CD4-positive, alpha-beta T cell treated with Interleukin-17A for 1 hour (primary cell): ENCODE measurements at regions not wholly inside any gene's neighbourhood (a gene's known extent, or its start where the extent isn't known, plus 50 kb on each side); places are given as distances from the start of the nearest gene placed in this dataset.
"Not testable (repeated sequence)": the region's sequence is repeated elsewhere in the genome, so short reads cannot be mapped to it uniquely, and the experiment has no call there.

ENCODE experiments used
- DNase-seq: peaks from one replicate; pipeline ENCODE4 v3.0.0-alpha.2; 2020

- no peak for DNase-seq
Measured at GRCh38 chr11:25159341-25159740, 662.5 kb downstream of the LUZP2 start.

DNA sequence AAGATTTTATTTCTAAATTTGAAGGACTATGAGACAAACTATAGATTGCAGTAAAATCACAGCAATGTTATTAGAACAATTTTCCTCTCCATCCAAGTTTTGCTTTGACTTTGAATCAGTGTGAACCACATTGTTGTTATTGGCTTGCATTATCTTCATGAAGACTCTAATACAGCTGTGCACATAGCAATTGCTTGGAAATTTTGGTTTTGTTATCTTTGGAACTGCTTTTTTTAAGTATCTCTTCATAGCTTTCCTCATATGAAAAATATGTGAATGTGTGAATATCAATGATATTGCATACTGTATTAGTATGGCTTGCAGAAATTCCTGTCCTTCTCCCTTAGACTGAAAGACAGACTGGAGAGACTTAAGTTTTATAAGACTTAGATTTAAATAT, 666.6 kb downstream of the LUZP2 start:
- no peak for DNase-seq

DNA sequence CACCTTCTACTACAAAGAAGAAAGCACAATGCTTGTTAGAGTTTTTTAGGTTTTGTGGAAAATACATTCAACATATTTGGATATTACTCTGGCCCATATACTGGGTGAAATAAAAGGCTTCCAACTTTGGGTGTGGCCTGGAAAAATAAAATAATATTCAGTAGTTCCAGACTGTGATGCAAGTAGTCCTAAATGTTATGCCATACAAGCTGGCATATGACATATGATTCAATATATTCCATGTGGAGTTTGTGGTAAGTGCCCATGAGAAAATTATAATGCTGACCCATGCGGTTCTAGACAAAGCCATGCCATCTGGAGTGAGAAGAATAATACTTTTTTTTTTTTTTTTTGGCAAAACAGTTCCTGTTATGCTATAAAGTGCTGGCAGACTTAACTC, 683.3 kb downstream of the LUZP2 start:
- DNase-seq = no peak

- no peak for DNase-seq
Measured at GRCh38 chr11:25183411-25183810, 686.6 kb downstream of the LUZP2 start.

DNA sequence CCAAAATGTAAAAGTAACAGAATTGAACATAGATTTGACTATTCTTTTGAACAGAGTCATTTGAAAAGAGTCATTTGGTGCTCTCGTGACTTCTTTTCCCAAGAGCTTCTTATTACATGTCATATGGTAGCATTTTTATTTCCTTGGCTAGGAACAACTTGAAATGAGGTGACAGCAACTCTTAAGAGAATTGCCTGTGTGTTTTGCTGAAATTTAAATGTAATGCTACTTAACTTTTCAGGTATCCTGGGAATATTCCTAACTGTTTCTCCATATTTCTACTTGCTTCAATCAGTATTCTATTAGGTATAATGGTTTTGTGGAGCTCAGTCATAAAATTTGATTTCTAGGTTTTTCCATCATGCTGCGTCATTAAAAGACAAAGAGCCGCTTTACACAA, 700.7 kb downstream of the LUZP2 start:
- no peak for DNase-seq

GRCh38 chr11:25198704-25199103, 701.9 kb downstream of the LUZP2 start:
- no peak for DNase-seq

DNA sequence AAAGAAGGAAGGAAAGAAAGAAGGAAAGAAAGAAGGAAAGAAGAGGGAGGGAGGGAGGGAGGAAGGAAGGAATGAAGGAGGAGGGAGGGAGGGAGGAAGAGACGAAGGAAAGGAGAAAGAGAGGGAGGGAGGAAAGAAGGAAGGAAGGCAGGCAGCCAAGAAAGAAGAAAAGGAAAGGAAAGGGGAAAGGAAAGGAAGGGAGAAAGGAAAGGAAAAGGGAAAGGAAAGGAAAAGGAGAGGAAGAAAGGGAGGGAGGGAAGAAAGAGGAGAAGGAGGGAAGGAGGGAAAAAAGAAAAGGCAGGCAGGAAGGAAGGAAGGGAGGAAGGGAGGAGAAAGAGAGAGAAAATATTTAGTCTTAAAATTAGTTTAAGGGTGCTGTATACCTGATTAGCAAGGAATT, 704.1 kb downstream of the LUZP2 start:
- no peak for DNase-seq

DNA sequence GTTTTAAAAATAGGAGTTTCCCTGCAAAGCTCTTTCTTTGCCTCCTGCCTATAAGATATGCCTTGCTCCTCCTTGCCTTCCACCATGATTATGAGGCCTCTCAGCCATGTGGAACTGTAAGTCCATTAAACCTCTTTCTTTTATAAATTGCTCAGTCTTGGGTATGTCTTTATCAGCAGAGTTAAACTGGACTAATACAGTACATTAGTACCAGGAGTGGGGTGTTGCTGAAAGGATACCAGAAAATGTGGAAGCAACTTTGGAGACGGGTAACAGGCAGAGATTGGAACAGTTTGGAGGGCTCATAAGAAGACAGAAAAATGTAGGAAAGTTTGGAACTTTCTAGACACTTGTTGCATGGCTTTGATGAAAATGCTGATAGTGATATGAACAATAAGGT, 709.9 kb downstream of the LUZP2 start:
- no peak for DNase-seq

- no peak for DNase-seq
Measured at GRCh38 chr11:25211635-25212254, 714.9 kb downstream of the LUZP2 start.

DNA sequence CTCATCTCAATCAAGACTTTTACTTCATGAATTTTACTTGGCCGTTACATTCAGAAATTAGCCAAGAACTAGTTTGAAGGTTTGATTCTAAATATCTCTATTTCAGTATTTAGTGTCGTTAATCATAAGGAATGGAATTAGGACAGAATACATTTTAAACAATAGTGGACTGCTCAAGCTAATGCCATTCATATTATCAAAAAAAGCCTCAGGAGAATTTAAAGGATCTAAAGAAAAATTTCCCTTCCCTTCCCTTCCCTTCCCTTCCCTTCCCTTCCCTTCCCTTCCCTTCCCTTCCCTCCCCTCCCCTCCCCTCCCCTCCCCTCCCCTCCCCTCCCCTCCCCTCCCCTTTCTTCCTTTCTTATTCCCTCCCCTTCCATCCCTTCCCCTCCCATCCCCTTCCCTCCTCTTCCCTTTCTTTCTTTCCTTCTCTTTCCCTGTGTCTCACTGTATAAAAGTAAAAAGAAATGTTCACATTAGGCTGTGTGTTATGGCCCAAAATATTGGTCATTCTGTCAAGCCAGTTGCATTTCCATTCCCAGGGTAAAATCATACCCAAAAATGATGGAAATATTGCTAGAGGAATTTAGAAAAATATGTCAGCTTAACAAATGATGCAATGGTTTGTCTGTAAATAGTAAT, 717.8 kb downstream of the LUZP2 start:
- DNase-seq = no peak

GRCh38 chr11:25218036-25218435, 721.2 kb downstream of the LUZP2 start:
- no peak for DNase-seq

- no peak for DNase-seq
Measured at GRCh38 chr11:25225078-25225477, 728.2 kb downstream of the LUZP2 start.

DNA sequence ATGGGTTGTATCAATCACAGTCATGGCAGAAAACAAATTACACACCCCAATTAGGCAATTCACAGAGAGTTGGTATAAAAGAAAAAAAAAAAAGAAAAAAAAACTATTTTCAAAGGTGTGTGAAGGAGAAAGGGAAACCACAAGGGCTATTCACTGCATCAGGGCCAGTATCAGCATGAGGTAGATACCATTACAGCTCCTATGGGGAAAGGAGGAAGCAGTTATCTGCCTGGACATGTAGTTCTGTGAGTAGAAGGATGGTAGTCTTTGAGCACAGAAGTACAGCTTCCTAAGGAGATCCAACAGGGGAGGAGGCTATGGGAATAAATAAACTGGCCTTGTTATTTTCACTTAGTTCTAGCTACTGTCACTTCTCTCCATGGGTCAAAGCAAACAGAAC, 746.1 kb downstream of the LUZP2 start:
- no peak for DNase-seq

GRCh38 chr11:25244126-25244525, 747.3 kb downstream of the LUZP2 start:
- DNase-seq = no peak

- DNase-seq = no peak
Measured at GRCh38 chr11:25247336-25247735, 750.5 kb downstream of the LUZP2 start.

- DNase-seq = no peak
Measured at GRCh38 chr11:25252854-25253253, 756.0 kb downstream of the LUZP2 start.

GRCh38 chr11:25263861-25264260, 767.0 kb downstream of the LUZP2 start:
- DNase-seq = not testable (repeated sequence)

DNA sequence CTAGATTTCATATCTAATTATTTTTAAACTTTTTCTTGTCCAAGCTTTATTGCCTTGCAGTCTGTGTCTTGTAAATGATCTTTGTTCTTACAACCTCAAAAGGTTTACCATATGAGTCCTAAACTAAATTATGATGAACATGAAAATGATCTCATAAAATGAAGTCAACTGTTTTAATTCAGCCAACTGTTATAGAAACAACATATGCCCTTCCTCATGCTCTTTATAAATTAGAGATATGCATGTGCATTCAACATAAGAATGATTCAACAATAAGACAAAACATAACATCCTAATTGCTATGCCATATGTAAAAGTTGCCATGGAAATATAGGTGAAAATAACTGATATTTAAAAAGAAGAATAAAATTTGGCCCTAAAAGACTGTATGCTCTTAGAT, 774.4 kb downstream of the LUZP2 start:
- DNase-seq = no peak

GRCh38 chr11:25272214-25272613, 775.4 kb downstream of the LUZP2 start:
- DNase-seq = no peak

DNA sequence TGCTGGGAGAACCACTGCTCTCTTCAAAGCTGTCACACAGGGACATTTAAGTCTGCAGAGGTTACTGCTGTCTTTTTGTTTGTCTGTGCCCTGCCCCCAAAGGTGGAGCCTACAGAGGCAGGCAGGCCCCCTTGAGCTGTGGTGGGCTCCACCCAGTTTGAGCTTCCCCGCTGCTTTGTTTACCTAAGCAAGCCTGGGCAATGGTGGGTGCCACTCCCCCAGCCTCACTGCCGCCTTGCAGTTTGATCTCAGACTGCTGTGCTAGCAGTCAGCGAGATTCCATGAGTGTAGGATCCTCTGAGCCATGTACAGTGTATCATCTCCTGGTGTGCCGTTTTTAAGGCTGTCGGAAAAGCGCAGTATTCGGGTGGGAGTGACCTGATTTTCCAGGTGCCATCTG, 784.0 kb downstream of the LUZP2 start:
- DNase-seq = not testable (repeated sequence)

GRCh38 chr11:25293166-25293565, 796.3 kb downstream of the LUZP2 start:
- no peak for DNase-seq

DNA sequence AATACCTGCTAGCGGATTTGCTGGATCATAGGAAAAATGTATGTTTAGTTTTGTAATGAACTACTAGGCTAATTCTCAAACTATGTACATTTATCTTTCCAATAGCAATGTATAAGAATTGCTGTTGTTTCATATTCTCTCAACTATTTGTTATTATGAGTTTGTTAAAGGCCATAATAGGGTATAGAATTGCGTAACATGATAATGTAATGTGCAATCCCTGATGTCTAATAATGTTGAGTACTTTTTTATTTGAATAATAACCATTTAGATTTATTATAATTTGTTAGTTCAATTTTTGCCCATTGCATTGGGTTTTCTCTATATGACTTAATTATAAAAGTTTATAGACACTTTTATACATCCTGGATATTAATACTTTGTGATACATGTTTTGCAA, 801.6 kb downstream of the LUZP2 start:
- no peak for DNase-seq

DNA sequence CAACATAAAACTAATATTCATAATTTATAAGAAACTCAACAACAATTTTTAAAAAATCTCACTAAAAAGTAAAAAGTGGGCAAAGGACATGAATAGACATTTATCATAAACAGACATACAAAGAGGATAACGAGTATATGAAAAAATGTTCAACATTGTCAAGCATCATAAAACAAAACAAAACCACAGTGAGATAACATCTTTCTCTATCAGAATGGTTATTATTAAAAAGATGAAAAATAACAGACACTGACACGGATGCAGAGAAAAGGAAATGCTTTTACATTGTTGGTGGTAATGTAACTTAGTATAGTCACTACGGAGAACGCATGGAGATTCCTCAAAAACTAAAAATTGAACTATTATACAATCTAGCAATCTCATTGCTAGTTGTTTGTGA, 813.0 kb downstream of the LUZP2 start:
- no peak for DNase-seq

GRCh38 chr11:25317216-25317615, 820.4 kb downstream of the LUZP2 start:
- no peak for DNase-seq

- no peak for DNase-seq
Measured at GRCh38 chr11:25319127-25319526, 822.3 kb downstream of the LUZP2 start.
